ENCODE measurements at regions not wholly inside any gene's neighbourhood (a gene's known extent, or its start where the extent isn't known, plus 50 kb on each side); places are given as distances from the start of the nearest gene placed in this dataset.
A peak's percentile ranks its signal among the peaks of the same experiment; 100 is the strongest.

GRCh38 chr10:109327266-109327665 lies 596.0 kb downstream of the XPNPEP1 start:
- Histone ChIP-seq H3K4me1 (no peaks in the 10 kb centered on the region), H3K4me3 (no peak overlapping the region), H3K4me2 (no peak overlapping the region), H3K27ac (no peak overlapping the region), H3K9me3 (no peaks in the 10 kb centered on the region)
- ChIA-PET POLR2A (no interaction called here), CTCF (no interaction called here)
- TF ChIP-seq CBX8 (IDR thresholded peaks at IDR 0.05), result no peak
- TF ChIP-seq E2F6 (IDR thresholded peaks at IDR 0.05; ENCODE audit: borderline replicate concordance, low read depth), result no peak
- no peak for TF ChIP-seq SREBF2 (IDR thresholded peaks at IDR 0.05)
- no peak for TF ChIP-seq HMGXB4 (CRISPR knock-in tag; IDR thresholded peaks at IDR 0.05; ENCODE audit: borderline replicate concordance)
- no peak for TF ChIP-seq POLR2AphosphoS2 (conservative IDR thresholded peaks at IDR 0.05; ENCODE audit: low read length)
- TF ChIP-seq ZFP36 (IDR thresholded peaks at IDR 0.05; ENCODE audit: borderline replicate concordance, partially characterized antibody), result no peak
- TF ChIP-seq EP300 (IDR thresholded peaks at IDR 0.05), result no peak
- no peak for TF ChIP-seq NFE2L2 (conservative IDR thresholded peaks at IDR 0.05; ENCODE audit: low read length)
- no peak for TF ChIP-seq FOXS1 (CRISPR knock-in tag; IDR thresholded peaks at IDR 0.05)
- no peak for TF ChIP-seq PBX3 (IDR thresholded peaks at IDR 0.05)
- TF ChIP-seq TP53 (CRISPR knock-in tag; IDR thresholded peaks at IDR 0.05), result no peak
- no peak for TF ChIP-seq REST (IDR thresholded peaks at IDR 0.05)
- TF ChIP-seq NR3C1 (IDR thresholded peaks at IDR 0.05), result no peak
- no peak for TF ChIP-seq JUN (IDR thresholded peaks at IDR 0.05)
- no peak for TF ChIP-seq BHLHE40 (IDR thresholded peaks at IDR 0.05; ENCODE audit: low read depth, low read length)
- no peak for TF ChIP-seq CHD4 (IDR thresholded peaks at IDR 0.05; ENCODE audit: borderline replicate concordance)
- TF ChIP-seq JUNB (IDR thresholded peaks at IDR 0.05), result no peak
- no peak for FAIRE-seq
- WGBS (ENCODE audit: missing lambda C conversion rate), result 0% methylated on average over 2 of the region's 2 CpGs
- no peak for DNase-seq (ENCODE audit: low read depth in 1 of 2, low spot score in 1 of 2)
- ATAC-seq, result no peak

- H3K4me1 ChIP-seq, result no peaks in the 10 kb centered on the region
- peak; percentile 44 for TF ChIP-seq MAFK (IDR thresholded peaks at IDR 0.05; ENCODE audit: partially characterized antibody)
- TF ChIP-seq SREBF2 (IDR thresholded peaks at IDR 0.05), result no peak
- no peaks in the 10 kb centered on the region for H3K9me3 ChIP-seq
- no peak overlapping the region for H3K4me2 ChIP-seq
- no peak overlapping the region for H3K27ac ChIP-seq
- H3K4me3 ChIP-seq, result no peak overlapping the region
- POLR2A ChIA-PET, result no interaction called here
- ATAC-seq (no peak), FAIRE-seq (no peak), DNase-seq (ENCODE audit: low read depth in 1 of 2, low spot score in 1 of 2) (no peak)
- WGBS (ENCODE audit: missing lambda C conversion rate), result 0% methylated on average over 3 of the region's 3 CpGs
- CTCF ChIA-PET, result no interaction called here
Measured at GRCh38 chr10:109324721-109325120, 598.6 kb downstream of the XPNPEP1 start.
